HepG2 (cell line): ENCODE measurements at regions not wholly inside any gene's neighbourhood (a gene's known extent, or its start where the extent isn't known, plus 50 kb on each side); places are given as distances from the start of the nearest gene placed in this dataset.
"Not testable (repeated sequence)": the region's sequence is repeated elsewhere in the genome, so short reads cannot be mapped to it uniquely, and the experiment has no call there.

Experiments
- ATAC-seq: fragments of 200-7000 bp; cut with Tn5 transposase; 3 replicates; pipeline ENCODE4 v1.9.1; 2020; ENCODE audit warnings: mild to moderate bottlenecking, moderate library complexity
- BruUV-seq: library from RNA; stranded (reverse); fragments of 400-500 nt; replicated peaks from 2 replicates; lab custom pipeline; 2021; lab: Mats Ljungman, UMichigan
- CTCF ChIA-PET: fragments of 300-600 bp; formaldehyde crosslinking; extraction: SDS; loops from one replicate; lab custom pipeline; 2021; ENCODE audit warnings: low total read pairs, inconsistent platforms, low intra/inter-chr PET ratio; lab: Yijun Ruan, JAX
- POLR2A ChIA-PET: fragments of 350-600 bp; sonication (Branson Sonifier 250); formaldehyde crosslinking; loops from one replicate; lab custom pipeline; 2020; ENCODE audit warnings: antibody characterized with exemption, inconsistent platforms; lab: Yijun Ruan, JAX
- DNase-seq: peaks from one replicate; pipeline ENCODE4 v3.0.0-alpha.2; 2015; ENCODE audit warnings: low spot score
- FAIRE-seq: peaks from 3 replicates; lab custom pipeline; 2011; peaks lifted over from hg19 to GRCh38; lab: Jason Lieb, UNC
- H2AFZ ChIP-seq: one replicate; pipeline ENCODE4 v1.6.1; 2011; ENCODE audit warnings: low read length, inconsistent platforms
- H3K27ac ChIP-seq: fragments of 300-600 bp; 3 replicates; pipeline ENCODE4 v1.8.0; 2011; ENCODE audit warnings: mixed run types, mild to moderate bottlenecking, mixed read lengths, low read length, inconsistent platforms; ENCODE audit not compliant: insufficient read depth; ENCODE audit errors: extremely low read length
- H3K27me3 ChIP-seq, 2 experiments: fragments of 200-600 bp in 1 of 2; 2 replicates in 1 of 2; 3 replicates in 1 of 2; pipeline versions ENCODE4 v1.6.0 to v1.8.0; 2011; ENCODE audit warnings: low read length in 2 of 2, mild to moderate bottlenecking in 2 of 2, moderate library complexity in 2 of 2, inconsistent platforms in 1 of 2; ENCODE audit not compliant: insufficient read depth in 2 of 2, control insufficient read depth in 1 of 2
- H3K36me3 ChIP-seq, 2 experiments: fragments of 200-600 bp in 1 of 2; replicated peaks in 1 of 2; 2 replicates in 1 of 2; 3 replicates in 1 of 2; pipeline versions ENCODE4 v1.5.1 to v1.8.0; 2011; ENCODE audit warnings: low read length in 2 of 2, inconsistent platforms in 1 of 2; ENCODE audit not compliant: insufficient read depth in 2 of 2, control insufficient read depth in 1 of 2
- H3K4me1 ChIP-seq: 2 replicates; pipeline ENCODE4 v1.5.1; 2012; ENCODE audit warnings: low read length, inconsistent platforms; ENCODE audit not compliant: insufficient read depth
- H3K4me2 ChIP-seq: 2 replicates; pipeline ENCODE4 v1.6.0; 2011; ENCODE audit warnings: low read depth, low read length, inconsistent platforms
- H3K4me3 ChIP-seq, 3 experiments: fragments of 200-600 bp in 1 of 3; sonication (generic), shearing (Covaris generic) in 1 of 3; replicated peaks in 1 of 3; 2 replicates each; pipeline ENCODE4 v1.5.1; 2011 to 2016; ENCODE audit warnings: low read length in 3 of 3, inconsistent platforms in 2 of 3, low read depth in 2 of 3, mild to moderate bottlenecking in 2 of 3, control low read depth in 1 of 3, mixed read lengths in 1 of 3; ENCODE audit not compliant: insufficient read depth in 1 of 3
- H3K79me2 ChIP-seq: one replicate; pipeline ENCODE4 v1.6.1; 2011; ENCODE audit warnings: low read length, inconsistent platforms; ENCODE audit not compliant: insufficient read depth
- H3K9ac ChIP-seq: 2 replicates; pipeline ENCODE4 v1.6.0; 2011; ENCODE audit warnings: mild to moderate bottlenecking, low read depth, low read length, inconsistent platforms; ENCODE audit not compliant: insufficient read depth
- H3K9me3 ChIP-seq: 2 replicates; pipeline ENCODE4 v1.5.1; 2012; ENCODE audit warnings: mild to moderate bottlenecking, low read length
- H4K20me1 ChIP-seq: 2 replicates; pipeline ENCODE4 v1.6.0; 2011; ENCODE audit warnings: inconsistent platforms, mild to moderate bottlenecking, low read length, moderate library complexity; ENCODE audit not compliant: insufficient read depth
- CREB3 ChIP-seq: sonication (generic); formaldehyde crosslinking; IDR thresholded peaks from 2 replicates; pipeline ENCODE4 v1.5.0; 2020; ENCODE audit warnings: missing genetic modification reagents
- NFATC3 ChIP-seq: sonication (generic); formaldehyde crosslinking; IDR thresholded peaks from 2 replicates; pipeline ENCODE4 v1.5.1; 2020; ENCODE audit warnings: mild to moderate bottlenecking, missing genetic modification reagents
- NPAS2 ChIP-seq: sonication (generic); formaldehyde crosslinking; IDR thresholded peaks from 2 replicates; pipeline ENCODE4 v1.8.0; 2022; ENCODE audit warnings: mild to moderate bottlenecking, missing genetic modification reagents, borderline replicate concordance
- PAF1 ChIP-seq: IDR thresholded peaks from 2 replicates; pipeline ENCODE4 v1.6.1; 2016; ENCODE audit warnings: missing genetic modification reagents, missing compliant biosample characterization
- RORA ChIP-seq: sonication (generic); formaldehyde crosslinking; IDR thresholded peaks from 2 replicates; pipeline ENCODE4 v1.5.0; 2020; ENCODE audit warnings: mild to moderate bottlenecking, missing genetic modification reagents, moderate library complexity
- TCF12 ChIP-seq, 2 experiments: fragments of 450-650 bp in 1 of 2; sonication (generic) in 1 of 2; formaldehyde crosslinking in 1 of 2; IDR thresholded peaks; 2 replicates each; pipeline versions ENCODE4 v1.6.1 to v1.8.0; 2017 to 2022; ENCODE audit warnings: antibody characterized with exemption in 1 of 2, mild to moderate bottlenecking in 1 of 2, missing genetic modification reagents in 1 of 2, moderate library complexity in 1 of 2
- THAP8 ChIP-seq: sonication (generic); formaldehyde crosslinking; IDR thresholded peaks from 2 replicates; pipeline ENCODE4 v1.5.1; 2020; ENCODE audit warnings: missing genetic modification reagents, mild to moderate bottlenecking, borderline replicate concordance
- WGBS: methylation state at CpG from one replicate; pipeline ENCODE4 v1.1.6; 2017; ENCODE audit warnings: low lambda C conversion rate; 5-methylcytosine and 5-hydroxymethylcytosine counted together
- in situ Hi-C: cut with HindIII; loops from 2 replicates; pipeline ENCODE4 v1.10.0; 2017; ENCODE audit warnings: low pct_unique_long_range_greater_than_20kb; ENCODE audit not compliant: extremely low pct_ligation_motif_present
- intact Hi-C: fragments of 100-400 bp; cut with micrococcal nuclease; formaldehyde crosslinking; loops from one replicate; pipeline ENCODE4 v1.10.0; 2022; ENCODE audit not compliant: unreplicated experiment
- TF ChIP-seq, protein P1 (sequence below): sonication (generic); formaldehyde crosslinking; IDR thresholded peaks from 2 replicates; pipeline ENCODE4 v1.8.0; 2022; ENCODE audit warnings: missing genetic modification reagents, mild to moderate bottlenecking, borderline replicate concordance
- TF ChIP-seq, protein P2 (sequence below): sonication (generic); formaldehyde crosslinking; IDR thresholded peaks from 2 replicates; pipeline ENCODE4 v1.8.0; 2023; ENCODE audit warnings: mild to moderate bottlenecking, missing genetic modification reagents
- TF ChIP-seq, protein P3 (sequence below): sonication (generic); formaldehyde crosslinking; IDR thresholded peaks from 2 replicates; pipeline ENCODE4 v1.5.1; 2020; ENCODE audit warnings: mild to moderate bottlenecking, missing genetic modification reagents, moderate library complexity

- H3K79me2 ChIP-seq, H3K4me2 ChIP-seq, ATAC-seq, H3K4me3 ChIP-seq, BruUV-seq, POLR2A ChIA-PET, H2AFZ ChIP-seq, H3K4me1 ChIP-seq, DNase-seq, H3K27me3 ChIP-seq, FAIRE-seq, H3K9me3 ChIP-seq, H3K36me3 ChIP-seq, intact Hi-C loops, H3K9ac ChIP-seq, H3K27ac ChIP-seq, H4K20me1 ChIP-seq, CTCF ChIA-PET, in situ Hi-C loops: not testable (repeated sequence)
- 0% methylated on average over 1 of the region's 5 CpGs for WGBS
These were observed 88.6 kb upstream of the HAND2 start for GRCh38 chr4:173618648-173619047.

DNA sequence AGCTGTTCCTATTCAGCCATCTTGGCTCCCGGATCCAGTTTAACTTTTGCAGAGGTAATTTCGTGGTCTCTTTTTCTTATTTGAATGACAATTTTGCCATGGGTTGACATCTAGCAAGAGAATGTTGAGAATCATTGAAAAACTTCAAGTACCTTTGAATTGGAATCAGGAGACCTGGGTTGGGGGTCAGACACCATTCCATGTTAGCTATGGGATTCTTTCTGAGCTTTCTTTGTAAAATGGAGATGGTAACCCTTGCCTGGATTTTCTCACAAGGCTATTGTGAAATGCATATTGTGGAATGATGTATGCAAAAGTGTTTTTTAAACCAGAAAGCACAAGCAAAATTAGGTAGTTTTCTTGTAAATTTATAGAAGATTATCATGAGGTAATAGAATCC, 79.1 kb upstream of the HAND2 start:
- Histone ChIP-seq H3K4me3 (no peak overlapping the region), H3K4me1 (no peaks in the 10 kb centered on the region), H3K27ac (no peak overlapping the region), H3K4me2 (no peak overlapping the region), H3K79me2 (no peaks in the 10 kb centered on the region), H2AFZ (no peak overlapping the region), H3K27me3 (no peaks in the 10 kb centered on the region), H3K36me3 (no peaks in the 10 kb centered on the region), H3K9ac (no peak overlapping the region), H4K20me1 (no peaks in the 10 kb centered on the region), H3K9me3 (no peaks in the 10 kb centered on the region)
- 17% methylated on average over 2 of the region's 2 CpGs for WGBS
- in situ Hi-C loops (no loop called here), intact Hi-C loops (no loop called here)
- FAIRE-seq, result no peak
- CTCF ChIA-PET, result no interaction called here
- POLR2A ChIA-PET, result no interaction called here
- BruUV-seq, result no TSS peak
- ATAC-seq, result no peak
- no peak for DNase-seq
- TF ChIP-seq, protein P1, sequence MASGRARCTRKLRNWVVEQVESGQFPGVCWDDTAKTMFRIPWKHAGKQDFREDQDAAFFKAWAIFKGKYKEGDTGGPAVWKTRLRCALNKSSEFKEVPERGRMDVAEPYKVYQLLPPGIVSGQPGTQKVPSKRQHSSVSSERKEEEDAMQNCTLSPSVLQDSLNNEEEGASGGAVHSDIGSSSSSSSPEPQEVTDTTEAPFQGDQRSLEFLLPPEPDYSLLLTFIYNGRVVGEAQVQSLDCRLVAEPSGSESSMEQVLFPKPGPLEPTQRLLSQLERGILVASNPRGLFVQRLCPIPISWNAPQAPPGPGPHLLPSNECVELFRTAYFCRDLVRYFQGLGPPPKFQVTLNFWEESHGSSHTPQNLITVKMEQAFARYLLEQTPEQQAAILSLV (CRISPR knock-in tag), result no peak
- TF ChIP-seq RORA (CRISPR knock-in tag) (no peak), THAP8 (CRISPR knock-in tag) (no peak), TCF12 (IDR thresholded peaks at IDR 0.05) (no peak), TCF12 (CRISPR knock-in tag; IDR thresholded peaks at IDR 0.05) (no peak), CREB3 (CRISPR knock-in tag) (no peak), PAF1 (CRISPR knock-in tag) (no peak), NPAS2 (no peak), NFATC3 (CRISPR knock-in tag) (no peak)
- TF ChIP-seq, protein P2, sequence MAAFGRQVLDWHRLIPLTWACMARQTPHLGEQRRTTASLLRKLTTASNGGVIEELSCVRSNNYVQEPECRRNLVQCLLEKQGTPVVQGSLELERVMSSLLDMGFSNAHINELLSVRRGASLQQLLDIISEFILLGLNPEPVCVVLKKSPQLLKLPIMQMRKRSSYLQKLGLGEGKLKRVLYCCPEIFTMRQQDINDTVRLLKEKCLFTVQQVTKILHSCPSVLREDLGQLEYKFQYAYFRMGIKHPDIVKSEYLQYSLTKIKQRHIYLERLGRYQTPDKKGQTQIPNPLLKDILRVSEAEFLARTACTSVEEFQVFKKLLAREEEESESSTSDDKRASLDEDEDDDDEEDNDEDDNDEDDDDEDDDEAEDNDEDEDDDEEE, result no peak
- TF ChIP-seq, protein P3, sequence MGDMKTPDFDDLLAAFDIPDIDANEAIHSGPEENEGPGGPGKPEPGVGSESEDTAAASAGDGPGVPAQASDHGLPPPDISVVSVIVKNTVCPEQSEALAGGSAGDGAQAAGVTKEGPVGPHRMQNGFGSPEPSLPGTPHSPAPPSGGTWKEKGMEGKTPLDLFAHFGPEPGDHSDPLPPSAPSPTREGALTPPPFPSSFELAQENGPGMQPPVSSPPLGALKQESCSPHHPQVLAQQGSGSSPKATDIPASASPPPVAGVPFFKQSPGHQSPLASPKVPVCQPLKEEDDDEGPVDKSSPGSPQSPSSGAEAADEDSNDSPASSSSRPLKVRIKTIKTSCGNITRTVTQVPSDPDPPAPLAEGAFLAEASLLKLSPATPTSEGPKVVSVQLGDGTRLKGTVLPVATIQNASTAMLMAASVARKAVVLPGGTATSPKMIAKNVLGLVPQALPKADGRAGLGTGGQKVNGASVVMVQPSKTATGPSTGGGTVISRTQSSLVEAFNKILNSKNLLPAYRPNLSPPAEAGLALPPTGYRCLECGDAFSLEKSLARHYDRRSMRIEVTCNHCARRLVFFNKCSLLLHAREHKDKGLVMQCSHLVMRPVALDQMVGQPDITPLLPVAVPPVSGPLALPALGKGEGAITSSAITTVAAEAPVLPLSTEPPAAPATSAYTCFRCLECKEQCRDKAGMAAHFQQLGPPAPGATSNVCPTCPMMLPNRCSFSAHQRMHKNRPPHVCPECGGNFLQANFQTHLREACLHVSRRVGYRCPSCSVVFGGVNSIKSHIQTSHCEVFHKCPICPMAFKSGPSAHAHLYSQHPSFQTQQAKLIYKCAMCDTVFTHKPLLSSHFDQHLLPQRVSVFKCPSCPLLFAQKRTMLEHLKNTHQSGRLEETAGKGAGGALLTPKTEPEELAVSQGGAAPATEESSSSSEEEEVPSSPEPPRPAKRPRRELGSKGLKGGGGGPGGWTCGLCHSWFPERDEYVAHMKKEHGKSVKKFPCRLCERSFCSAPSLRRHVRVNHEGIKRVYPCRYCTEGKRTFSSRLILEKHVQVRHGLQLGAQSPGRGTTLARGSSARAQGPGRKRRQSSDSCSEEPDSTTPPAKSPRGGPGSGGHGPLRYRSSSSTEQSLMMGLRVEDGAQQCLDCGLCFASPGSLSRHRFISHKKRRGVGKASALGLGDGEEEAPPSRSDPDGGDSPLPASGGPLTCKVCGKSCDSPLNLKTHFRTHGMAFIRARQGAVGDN (CRISPR knock-in tag), result no peak
